Memory B cell (primary cell): ENCODE measurements at regions not wholly inside any gene's neighbourhood (a gene's known extent, or its start where the extent isn't known, plus 50 kb on each side); places are given as distances from the start of the nearest gene placed in this dataset.

Source experiments
- ATAC-seq: fragments of 150-1000 bp; cut with Tn5 transposase; 2 replicates; pipeline ENCODE4 v1.10.0; 2021; ENCODE audit warnings: low read depth, mild to moderate bottlenecking, moderate library complexity
- DNase-seq, 2 donors: peaks; one replicate each; pipeline ENCODE4 v3.0.0; 2022; ENCODE audit warnings: low spot score in 2 of 2
- H3K27ac Mint-ChIP-seq: one replicate; pipeline ENCODE4 v1.8.0; 2022; ENCODE audit warnings: mild to moderate bottlenecking, moderate library complexity, mixed read lengths
- H3K27me3 Mint-ChIP-seq: one replicate; pipeline ENCODE4 v1.8.0; 2022; ENCODE audit warnings: mixed read lengths
- H3K36me3 Mint-ChIP-seq: one replicate; pipeline ENCODE4 v1.8.0; 2022; ENCODE audit warnings: mild to moderate bottlenecking, mixed read lengths
- H3K4me1 Mint-ChIP-seq: one replicate; pipeline ENCODE4 v1.8.0; 2022; ENCODE audit warnings: mixed read lengths
- H3K4me3 Mint-ChIP-seq: one replicate; pipeline ENCODE4 v1.8.0; 2022; ENCODE audit warnings: mild to moderate bottlenecking, moderate library complexity, mixed read lengths
- H3K9me3 Mint-ChIP-seq: one replicate; pipeline ENCODE4 v1.8.0; 2022; ENCODE audit warnings: mixed read lengths

DNA sequence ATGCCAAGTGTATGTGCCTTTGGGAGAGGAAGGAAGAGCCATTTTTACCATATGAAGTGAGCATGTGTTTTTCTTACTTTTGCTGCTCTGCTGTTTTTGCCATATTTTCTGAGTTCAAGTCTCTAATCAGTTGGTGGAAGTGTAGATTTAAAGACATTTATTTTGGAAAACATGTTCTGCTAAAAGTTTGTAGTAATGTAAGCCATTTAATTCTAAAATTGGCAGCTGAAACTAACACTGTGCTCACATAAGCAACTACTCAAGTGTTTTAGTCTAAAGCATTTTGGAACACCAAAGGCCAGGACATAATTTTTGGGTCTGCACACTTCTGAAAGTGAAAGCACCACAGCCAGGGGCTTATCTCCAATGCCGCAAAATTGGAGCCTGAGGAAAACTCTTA is 363.4 kb upstream of the ZNF608 start:
- Mint-ChIP-seq H3K4me3 (no peak overlapping the region), H3K27ac (no peak overlapping the region), H3K27me3 (no peaks in the 10 kb centered on the region), H3K36me3 (no peaks in the 10 kb centered on the region), H3K9me3 (peaks cover 4% of the 10 kb centered on the region), H3K4me1 (no peaks in the 10 kb centered on the region)
- DNase-seq (no peak), ATAC-seq (no peak)

DNA sequence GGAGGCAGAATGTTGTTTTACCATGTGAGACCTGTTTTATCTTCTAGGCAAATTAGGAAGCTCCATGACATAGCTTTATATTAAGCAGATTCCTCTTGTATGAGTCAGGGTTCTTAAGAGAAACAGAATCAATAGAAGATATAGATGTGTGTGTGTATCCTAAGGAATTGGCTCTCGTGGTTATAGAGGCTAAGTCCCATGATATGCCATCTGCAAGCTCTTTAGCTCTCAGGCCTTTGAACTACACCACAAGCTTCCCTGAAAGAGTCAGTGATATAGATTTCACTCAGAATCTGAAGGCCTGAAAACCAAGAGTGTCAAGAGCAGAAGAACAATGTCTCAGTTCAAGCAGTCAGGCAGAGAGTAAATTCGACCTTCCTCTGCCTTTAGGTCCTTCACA is 365.8 kb upstream of the ZNF608 start:
- ATAC-seq, result no peak
- Mint-ChIP-seq H3K27me3 (no peaks in the 10 kb centered on the region), H3K4me3 (no peak overlapping the region), H3K9me3 (peaks cover 4% of the 10 kb centered on the region), H3K4me1 (no peaks in the 10 kb centered on the region), H3K27ac (no peak overlapping the region), H3K36me3 (no peaks in the 10 kb centered on the region)
- no peak for DNase-seq

DNA sequence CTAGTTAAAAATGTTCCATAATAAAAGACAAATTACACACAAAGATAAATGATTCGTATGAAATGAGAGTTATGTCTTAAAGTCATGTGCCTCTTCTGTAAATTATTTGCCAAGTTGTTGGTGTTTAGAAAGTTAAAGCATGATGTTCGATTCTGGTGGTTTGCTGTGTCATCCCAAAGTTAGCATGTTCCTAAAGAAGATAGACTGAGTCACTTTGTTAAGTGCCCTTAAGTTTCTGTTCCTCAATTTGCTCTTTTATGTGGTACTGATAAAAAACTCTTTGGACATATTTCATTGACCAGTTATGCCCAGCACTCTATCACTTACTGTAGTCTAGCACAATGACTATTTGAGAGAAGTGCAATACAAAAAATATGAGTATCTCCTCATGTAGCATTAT is 366.9 kb upstream of the ZNF608 start:
- no peak for DNase-seq
- peaks cover 4% of the 10 kb centered on the region for H3K9me3 Mint-ChIP-seq

DNA sequence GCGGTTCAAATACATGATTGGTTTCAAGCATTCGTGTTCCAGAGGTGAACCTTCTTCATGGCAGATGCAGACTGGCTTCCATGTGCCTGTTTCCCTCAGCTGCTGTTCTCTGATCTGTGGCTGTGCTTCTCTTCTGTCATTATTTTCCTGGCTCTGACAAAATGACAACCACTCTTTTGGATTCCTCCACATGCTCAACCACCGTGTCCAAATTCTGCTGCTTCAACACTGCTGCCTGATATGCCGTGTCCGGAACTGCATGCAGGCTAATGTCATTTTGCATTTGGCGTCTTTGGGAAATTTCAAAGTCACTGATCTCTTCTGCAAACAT is 368.7 kb upstream of the ZNF608 start:
- Mint-ChIP-seq H3K36me3 (no peaks in the 10 kb centered on the region), H3K27ac (no peak overlapping the region), H3K27me3 (no peaks in the 10 kb centered on the region), H3K4me1 (peaks cover 3% of the 10 kb centered on the region), H3K9me3 (peaks cover 2% of the 10 kb centered on the region), H3K4me3 (no peak overlapping the region)
- ATAC-seq, result no peak
- DNase-seq, result no peak

More for the DNA sequence above, 366.9 kb upstream of the ZNF608 start:
- Mint-ChIP-seq H3K36me3 (no peaks in the 10 kb centered on the region), H3K4me3 (no peak overlapping the region), H3K27me3 (no peaks in the 10 kb centered on the region), H3K27ac (no peak overlapping the region), H3K4me1 (peaks cover 3% of the 10 kb centered on the region)
- ATAC-seq, result no peak

DNA sequence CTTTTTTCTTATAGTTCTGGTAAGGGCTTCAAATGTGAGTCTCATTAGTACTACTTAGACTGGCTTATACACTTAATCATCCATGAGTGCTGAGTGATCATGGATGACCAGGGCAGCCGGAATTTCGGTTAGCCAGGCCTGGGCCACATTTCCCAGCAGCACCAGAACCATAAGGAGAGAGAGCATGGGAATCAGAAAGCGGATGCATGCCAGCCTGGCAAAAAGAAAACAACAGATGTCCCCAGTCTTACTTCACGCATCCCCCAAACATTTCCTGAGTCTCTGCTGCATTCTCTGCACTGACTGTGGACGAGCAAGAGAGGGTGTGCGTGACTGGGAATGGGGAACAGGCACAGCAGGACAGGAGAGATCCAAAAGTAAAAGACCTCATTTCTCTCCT is 371.1 kb upstream of the ZNF608 start:
- H3K27me3 Mint-ChIP-seq, result no peaks in the 10 kb centered on the region
- ATAC-seq (no peak), DNase-seq (no peak)
- no peak overlapping the region for H3K27ac Mint-ChIP-seq
- H3K9me3 Mint-ChIP-seq, result no peaks in the 10 kb centered on the region
- H3K36me3 Mint-ChIP-seq, result no peaks in the 10 kb centered on the region
- H3K4me3 Mint-ChIP-seq, result no peak overlapping the region
- peaks cover 3% of the 10 kb centered on the region for H3K4me1 Mint-ChIP-seq

DNA sequence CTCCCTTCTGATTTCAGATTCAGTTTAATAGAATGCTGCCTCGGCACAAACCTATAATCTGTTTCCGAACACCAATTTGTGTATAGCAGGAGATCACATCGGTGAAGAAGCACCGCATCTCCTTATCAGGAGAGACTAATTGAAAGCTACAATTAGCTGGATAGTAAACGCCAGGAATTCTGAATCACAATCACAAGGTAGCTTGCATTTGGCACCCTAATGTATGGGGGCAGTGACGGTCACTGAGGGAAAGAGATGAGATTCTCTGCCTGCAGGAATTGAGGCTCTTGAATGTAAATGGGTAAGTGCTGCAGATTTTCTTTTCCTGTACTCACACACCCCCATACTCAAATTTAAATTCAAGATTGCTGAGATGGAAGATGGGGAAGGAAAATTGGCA is 373.6 kb upstream of the ZNF608 start:
- no peak overlapping the region for H3K4me3 Mint-ChIP-seq
- H3K36me3 Mint-ChIP-seq, result no peaks in the 10 kb centered on the region
- DNase-seq (no peak), ATAC-seq (no peak)
- no peak overlapping the region for H3K27ac Mint-ChIP-seq
- H3K27me3 Mint-ChIP-seq, result no peaks in the 10 kb centered on the region
- peaks cover 3% of the 10 kb centered on the region for H3K4me1 Mint-ChIP-seq
- no peaks in the 10 kb centered on the region for H3K9me3 Mint-ChIP-seq

DNA sequence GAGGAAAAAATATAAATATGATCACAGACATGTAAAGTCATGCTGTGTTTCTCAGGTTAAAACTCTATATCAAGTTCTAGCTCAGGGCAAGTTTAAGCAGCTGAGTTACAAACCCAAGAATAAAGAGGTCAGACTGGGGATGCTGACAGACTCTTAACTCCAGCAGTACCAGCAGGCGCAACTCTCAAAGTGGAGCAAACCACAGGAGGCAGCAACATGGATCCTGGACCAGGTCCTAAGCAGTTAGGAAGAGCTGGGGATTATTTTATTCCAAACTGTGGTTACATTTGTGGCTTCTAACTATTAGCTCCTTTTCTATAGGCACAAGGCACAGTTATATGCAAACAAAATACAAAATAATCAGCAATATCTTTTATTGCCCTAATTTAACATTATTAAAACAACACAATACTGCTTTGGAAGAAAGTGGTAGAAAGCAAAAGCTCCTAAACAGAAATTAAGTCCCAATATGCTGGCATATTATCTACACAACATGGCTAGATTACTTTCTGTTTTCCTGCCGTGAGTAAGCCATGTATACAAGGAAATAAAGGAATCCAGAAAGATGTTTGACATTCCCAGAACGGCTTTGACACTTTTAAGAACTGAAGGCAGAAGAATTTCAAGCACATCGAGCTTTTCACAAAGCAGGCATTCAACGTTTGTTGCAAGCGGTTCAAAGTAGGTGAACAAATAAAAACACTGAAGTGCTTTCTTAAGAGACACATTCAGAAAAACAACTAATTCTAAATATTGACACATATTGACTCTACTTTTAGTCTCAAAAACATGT is 378.8 kb upstream of the ZNF608 start:
- H3K4me3 Mint-ChIP-seq, result no peak overlapping the region
- H3K36me3 Mint-ChIP-seq, result no peaks in the 10 kb centered on the region
- no peaks in the 10 kb centered on the region for H3K4me1 Mint-ChIP-seq
- no peak for ATAC-seq
- H3K27me3 Mint-ChIP-seq, result no peaks in the 10 kb centered on the region
- H3K27ac Mint-ChIP-seq, result no peak overlapping the region
- DNase-seq, result no peak
- no peaks in the 10 kb centered on the region for H3K9me3 Mint-ChIP-seq

DNA sequence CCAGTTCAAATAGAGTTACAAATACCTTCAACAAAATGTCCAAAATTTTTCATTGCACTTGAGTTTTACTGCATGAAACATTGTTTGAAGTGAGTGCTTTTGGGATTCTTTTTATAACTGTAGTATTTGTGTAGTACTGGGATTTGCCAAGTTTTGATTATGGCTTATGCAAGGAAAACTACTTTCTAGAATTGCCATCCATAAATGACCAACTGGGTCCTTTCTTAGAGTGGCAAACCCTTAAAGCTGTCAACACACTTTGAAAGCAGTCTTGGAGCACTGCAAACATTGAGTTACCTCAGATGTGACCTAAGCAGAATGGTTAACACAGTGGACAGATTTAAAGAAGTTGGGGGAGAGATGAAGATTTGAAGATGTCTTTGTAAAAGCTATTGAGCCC is 379.6 kb upstream of the ZNF608 start:
- Mint-ChIP-seq H3K36me3 (no peaks in the 10 kb centered on the region), H3K27me3 (no peaks in the 10 kb centered on the region), H3K4me1 (no peaks in the 10 kb centered on the region), H3K4me3 (no peak overlapping the region), H3K9me3 (no peaks in the 10 kb centered on the region), H3K27ac (no peak overlapping the region)
- ATAC-seq (no peak), DNase-seq (no peak)

DNA sequence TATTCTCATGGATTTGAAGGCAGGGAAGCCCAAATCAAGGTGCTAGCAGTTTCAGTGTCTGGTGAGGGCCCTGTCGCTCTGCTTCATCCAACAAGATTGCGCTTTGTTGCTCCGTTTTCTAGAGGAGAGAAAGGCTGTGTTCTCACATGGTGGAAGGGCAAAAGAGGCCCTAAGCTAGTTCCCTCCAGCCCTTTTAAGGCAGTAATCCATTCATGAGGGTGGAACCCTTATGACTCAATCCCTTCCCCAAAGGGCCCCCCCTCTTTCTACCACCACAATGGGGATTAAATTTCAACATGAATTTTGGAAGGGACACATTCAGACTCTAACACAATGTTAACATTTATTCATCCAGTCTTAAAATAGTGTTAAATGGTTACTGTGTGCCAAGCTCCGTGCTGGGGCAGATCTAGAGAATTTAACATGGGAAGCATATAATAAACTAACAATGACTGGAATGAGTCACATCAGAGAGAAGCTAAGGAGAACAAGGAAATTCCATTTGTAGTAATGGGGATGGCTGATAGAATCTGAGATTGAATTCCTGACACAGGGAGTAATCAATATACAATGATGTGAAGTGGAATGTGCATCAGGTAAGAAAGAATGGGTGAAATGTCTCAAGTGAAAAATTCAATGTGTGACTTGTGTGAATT is 382.8 kb upstream of the ZNF608 start:
- Mint-ChIP-seq H3K9me3 (no peaks in the 10 kb centered on the region), H3K27ac (no peak overlapping the region), H3K36me3 (no peaks in the 10 kb centered on the region), H3K4me1 (no peaks in the 10 kb centered on the region), H3K27me3 (no peaks in the 10 kb centered on the region), H3K4me3 (no peak overlapping the region)
- ATAC-seq (no peak), DNase-seq (no peak)

DNA sequence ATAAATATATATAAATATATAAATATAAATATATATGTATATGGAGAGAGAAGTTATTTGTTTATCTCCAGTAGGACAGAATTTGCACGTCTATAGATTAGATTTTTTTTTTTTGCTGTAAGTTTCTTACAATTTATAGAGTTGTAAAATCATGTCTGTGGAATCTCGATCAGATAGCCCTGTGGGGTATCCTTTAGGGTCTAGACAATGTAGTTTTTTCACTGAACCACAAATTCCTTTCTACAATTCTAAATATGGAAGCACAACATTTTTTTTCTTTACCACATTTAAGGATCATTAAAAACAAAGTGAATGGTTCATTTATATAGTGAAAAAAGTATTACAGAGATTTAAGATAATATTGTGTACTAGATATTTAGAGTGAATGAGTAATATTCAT is 384.2 kb upstream of the ZNF608 start:
- Mint-ChIP-seq H3K4me1 (no peaks in the 10 kb centered on the region), H3K9me3 (no peaks in the 10 kb centered on the region), H3K36me3 (no peaks in the 10 kb centered on the region), H3K27ac (no peak overlapping the region), H3K4me3 (no peak overlapping the region), H3K27me3 (no peaks in the 10 kb centered on the region)
- no peak for DNase-seq
- no peak for ATAC-seq

DNA sequence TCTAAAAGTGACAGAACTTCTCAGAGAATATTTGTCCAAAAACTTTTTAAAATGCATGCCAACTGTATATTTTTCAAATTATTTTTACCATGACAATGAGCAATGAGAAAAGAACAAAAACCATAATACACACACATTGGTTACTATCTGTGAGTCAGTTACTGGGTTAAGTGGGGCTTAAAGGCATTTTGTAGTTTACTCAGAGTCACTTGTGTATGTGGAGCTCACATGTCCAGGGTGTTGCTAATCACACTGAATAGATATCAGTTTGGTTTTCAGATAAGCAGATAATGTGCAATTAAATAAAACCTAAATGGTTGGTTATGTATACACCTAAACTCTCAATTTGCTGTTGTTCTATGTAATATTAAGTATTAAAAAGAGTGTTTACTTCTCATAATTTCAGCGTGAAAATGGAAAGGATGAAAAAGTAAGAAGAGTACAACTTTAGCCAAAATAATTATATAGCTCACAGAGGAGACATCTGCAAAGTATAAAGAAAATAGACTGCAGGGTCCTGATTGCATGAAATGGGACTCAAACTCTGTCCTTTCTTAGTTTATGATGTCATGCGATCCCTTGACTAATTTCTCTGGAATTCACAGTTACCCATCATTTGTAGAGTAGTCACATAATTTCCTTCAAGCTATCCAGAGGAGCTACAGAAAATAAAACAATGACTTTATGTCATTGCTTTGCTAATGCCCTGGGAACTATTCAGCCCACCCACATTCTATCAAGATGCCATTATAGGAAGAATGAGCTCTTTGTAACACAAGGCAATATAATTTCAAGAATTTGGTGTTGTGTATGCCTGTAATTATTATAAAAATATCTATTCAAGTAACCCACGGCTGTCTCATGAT is 388.0 kb upstream of the ZNF608 start:
- DNase-seq (no peak), ATAC-seq (no peak)
- no peaks in the 10 kb centered on the region for H3K27me3 Mint-ChIP-seq
- no peaks in the 10 kb centered on the region for H3K36me3 Mint-ChIP-seq
- H3K4me3 Mint-ChIP-seq, result no peak overlapping the region
- no peaks in the 10 kb centered on the region for H3K4me1 Mint-ChIP-seq
- H3K9me3 Mint-ChIP-seq, result peaks cover 2% of the 10 kb centered on the region
- no peak overlapping the region for H3K27ac Mint-ChIP-seq

DNA sequence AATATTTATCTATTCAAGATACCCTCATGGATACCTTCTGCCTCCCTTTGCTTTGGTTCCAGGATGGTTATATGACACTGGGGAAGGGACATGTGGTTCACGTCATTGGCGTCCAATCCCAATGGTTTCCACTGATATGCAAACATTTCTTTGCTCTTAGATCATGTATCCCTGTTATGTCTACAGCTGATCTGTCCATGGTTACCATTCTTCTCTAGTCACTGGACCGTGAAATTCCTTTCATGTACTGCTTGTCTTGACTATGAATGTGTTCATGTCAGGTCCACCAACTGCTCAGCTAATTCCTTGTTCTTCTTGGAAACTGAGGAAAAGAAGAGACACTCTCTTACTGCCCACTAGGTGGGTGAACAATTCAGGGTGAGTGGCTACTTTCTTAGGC is 391.1 kb upstream of the ZNF608 start:
- DNase-seq (no peak), ATAC-seq (no peak)
- Mint-ChIP-seq H3K4me3 (no peak overlapping the region), H3K4me1 (peaks cover 7% of the 10 kb centered on the region), H3K36me3 (no peaks in the 10 kb centered on the region), H3K9me3 (peaks cover 2% of the 10 kb centered on the region), H3K27me3 (no peaks in the 10 kb centered on the region), H3K27ac (no peak overlapping the region)

DNA sequence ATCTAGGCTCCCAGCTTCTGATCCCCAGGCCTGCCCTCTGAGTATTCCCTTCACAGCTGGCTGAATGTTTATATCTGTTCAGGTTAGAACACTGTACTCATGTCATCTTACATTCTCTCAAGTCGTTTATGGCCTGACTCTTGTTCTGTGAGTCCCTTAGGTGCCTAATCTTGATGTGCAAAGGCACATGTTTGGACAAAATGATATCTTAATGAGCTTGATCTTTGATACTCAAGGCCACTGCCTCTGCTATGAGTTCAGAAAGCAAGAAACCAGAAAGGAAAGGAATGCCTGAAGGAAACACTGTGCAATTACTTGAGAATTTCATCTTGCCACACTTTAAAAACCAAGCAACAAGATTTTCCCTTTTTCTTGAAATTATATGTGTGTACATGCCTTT is 391.8 kb upstream of the ZNF608 start:
- H3K4me1 Mint-ChIP-seq, result peaks cover 7% of the 10 kb centered on the region
- ATAC-seq (no peak), DNase-seq (no peak)
- H3K9me3 Mint-ChIP-seq, result peaks cover 2% of the 10 kb centered on the region
- no peak overlapping the region for H3K4me3 Mint-ChIP-seq
- no peaks in the 10 kb centered on the region for H3K27me3 Mint-ChIP-seq
- H3K36me3 Mint-ChIP-seq, result no peaks in the 10 kb centered on the region
- H3K27ac Mint-ChIP-seq, result no peak overlapping the region

DNA sequence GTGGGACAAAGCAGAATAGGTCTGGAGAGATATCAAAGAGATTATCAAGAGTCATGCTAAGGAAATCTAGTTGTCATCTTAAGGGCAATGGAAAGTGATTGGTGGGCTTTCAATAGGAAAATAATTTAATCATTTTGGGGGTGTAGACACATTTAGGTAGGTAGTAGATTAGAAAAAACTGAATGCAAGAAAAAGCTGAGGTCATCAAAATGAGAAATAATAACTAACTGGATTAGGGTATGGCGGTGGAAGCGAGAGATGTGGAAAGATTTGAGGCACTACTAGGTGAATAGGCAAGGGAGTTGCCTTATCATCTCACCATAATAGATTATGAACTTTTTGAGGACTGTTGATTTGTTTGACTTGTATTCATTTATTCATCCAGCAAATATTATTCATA is 393.2 kb upstream of the ZNF608 start:
- ATAC-seq, result no peak
- H3K36me3 Mint-ChIP-seq, result no peaks in the 10 kb centered on the region
- no peaks in the 10 kb centered on the region for H3K27me3 Mint-ChIP-seq
- peaks cover 2% of the 10 kb centered on the region for H3K9me3 Mint-ChIP-seq
- peaks cover 10% of the 10 kb centered on the region for H3K4me1 Mint-ChIP-seq
- H3K27ac Mint-ChIP-seq, result no peak overlapping the region
- no peak overlapping the region for H3K4me3 Mint-ChIP-seq
- DNase-seq, result no peak
